SK-N-MC (cell line): ENCODE measurements at regions not wholly inside any gene's neighbourhood (a gene's known extent, or its start where the extent isn't known, plus 50 kb on each side); places are given as distances from the start of the nearest gene placed in this dataset.

ENCODE experiments used
- EZH2 ChIP-seq: fragments of 200-600 bp; sonication (generic); IDR thresholded peaks from one replicate; pipeline ENCODE4 v1.6.1; 2017; ENCODE audit warnings: antibody characterized with exemption
- FOXP2 ChIP-seq: optimal IDR thresholded peaks from 2 replicates; pipeline ENCODE3; 2011; ENCODE audit warnings: mild to moderate bottlenecking, moderate library complexity; ENCODE audit not compliant: insufficient read depth; ENCODE audit errors: extremely low read length, control extremely low read depth
- POLR2AphosphoS5 ChIP-seq: IDR thresholded peaks from 2 replicates; pipeline ENCODE4 v1.6.1; 2012; ENCODE audit warnings: mild to moderate bottlenecking, low read depth, low read length, borderline replicate concordance

GRCh38 chr21:35297665-35298064 lies 248.6 kb upstream of the RUNX1 start:
- TF ChIP-seq POLR2AphosphoS5, result no peak
- no peak for TF ChIP-seq FOXP2
- no peak for TF ChIP-seq EZH2
